ENCODE measurements at regions not wholly inside any gene's neighbourhood (a gene's known extent, or its start where the extent isn't known, plus 50 kb on each side); places are given as distances from the start of the nearest gene placed in this dataset.

- TF ChIP-seq CTCF (IDR thresholded peaks at IDR 0.05; ENCODE audit: low read length) = no peak
- TF ChIP-seq EZH2 (IDR thresholded peaks at IDR 0.05; ENCODE audit: borderline replicate concordance, low read length) = no peak
Measured at GRCh38 chr2:56121995-56122394, 61.8 kb upstream of the CCDC85A start.
